A673 (cell line): ENCODE measurements at regions not wholly inside any gene's neighbourhood (a gene's known extent, or its start where the extent isn't known, plus 50 kb on each side); places are given as distances from the start of the nearest gene placed in this dataset.

ENCODE experiments used
- EZH2 ChIP-seq: fragments of 200-600 bp; sonication (generic); IDR thresholded peaks from 2 replicates; pipeline ENCODE4 v1.6.1; 2017; ENCODE audit warnings: borderline replicate concordance, low read depth, mild to moderate bottlenecking, mixed read lengths, antibody characterized with exemption, low read length; ENCODE audit not compliant: poor library complexity, severe bottlenecking
- TF ChIP-seq, protein P1 (sequence below): fragments of 300-800, 200-600 bp; sonication (generic); conservative IDR thresholded peaks from 2 replicates; pipeline ENCODE4 v1.5.1; 2017; ENCODE audit warnings: low read depth, mild to moderate bottlenecking, antibody characterized with exemption, low read length, moderate library complexity, mixed read lengths

GRCh38 chr2:139744273-139744672, 964.1 kb upstream of the NXPH2 start:
- TF ChIP-seq, protein P1, sequence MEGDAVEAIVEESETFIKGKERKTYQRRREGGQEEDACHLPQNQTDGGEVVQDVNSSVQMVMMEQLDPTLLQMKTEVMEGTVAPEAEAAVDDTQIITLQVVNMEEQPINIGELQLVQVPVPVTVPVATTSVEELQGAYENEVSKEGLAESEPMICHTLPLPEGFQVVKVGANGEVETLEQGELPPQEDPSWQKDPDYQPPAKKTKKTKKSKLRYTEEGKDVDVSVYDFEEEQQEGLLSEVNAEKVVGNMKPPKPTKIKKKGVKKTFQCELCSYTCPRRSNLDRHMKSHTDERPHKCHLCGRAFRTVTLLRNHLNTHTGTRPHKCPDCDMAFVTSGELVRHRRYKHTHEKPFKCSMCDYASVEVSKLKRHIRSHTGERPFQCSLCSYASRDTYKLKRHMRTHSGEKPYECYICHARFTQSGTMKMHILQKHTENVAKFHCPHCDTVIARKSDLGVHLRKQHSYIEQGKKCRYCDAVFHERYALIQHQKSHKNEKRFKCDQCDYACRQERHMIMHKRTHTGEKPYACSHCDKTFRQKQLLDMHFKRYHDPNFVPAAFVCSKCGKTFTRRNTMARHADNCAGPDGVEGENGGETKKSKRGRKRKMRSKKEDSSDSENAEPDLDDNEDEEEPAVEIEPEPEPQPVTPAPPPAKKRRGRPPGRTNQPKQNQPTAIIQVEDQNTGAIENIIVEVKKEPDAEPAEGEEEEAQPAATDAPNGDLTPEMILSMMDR, result no peak
- no peak for TF ChIP-seq EZH2
